Trophoblast cell (in vitro differentiated cells and primary cell): ENCODE measurements at regions not wholly inside any gene's neighbourhood (a gene's known extent, or its start where the extent isn't known, plus 50 kb on each side); places are given as distances from the start of the nearest gene placed in this dataset.

Source experiments
- DNase-seq, 2 donors: peaks; one replicate each; pipeline ENCODE4 v3.0.0-alpha.2; 2016
- H2AFZ ChIP-seq: 2 replicates; pipeline ENCODE4 v1.6.1; 2013; ENCODE audit warnings: low read length, moderate library complexity, mild to moderate bottlenecking; ENCODE audit not compliant: insufficient read depth, poor library complexity
- H2AK5ac ChIP-seq: 2 replicates; pipeline ENCODE4 v1.6.1; 2013; ENCODE audit warnings: mild to moderate bottlenecking, low read length
- H2BK120ac ChIP-seq: 2 replicates; pipeline ENCODE4 v1.6.1; 2013; ENCODE audit warnings: low read length, mild to moderate bottlenecking, moderate library complexity; ENCODE audit not compliant: insufficient read depth, poor library complexity
- H2BK12ac ChIP-seq: 2 replicates; pipeline ENCODE4 v1.6.1; 2013; ENCODE audit warnings: mild to moderate bottlenecking, low read length, moderate library complexity
- H2BK5ac ChIP-seq: 2 replicates; pipeline ENCODE4 v1.6.1; 2013; ENCODE audit warnings: low read length, low read depth, moderate library complexity, mild to moderate bottlenecking; ENCODE audit not compliant: poor library complexity
- H3K14ac ChIP-seq: 2 replicates; pipeline ENCODE4 v1.6.1; 2013; ENCODE audit warnings: mild to moderate bottlenecking, low read length
- H3K18ac ChIP-seq: 2 replicates; pipeline ENCODE4 v1.6.1; 2013; ENCODE audit warnings: mild to moderate bottlenecking, low read length
- H3K23ac ChIP-seq: 2 replicates; pipeline ENCODE4 v1.6.1; 2013; ENCODE audit warnings: low read length
- H3K27ac ChIP-seq: 2 replicates; pipeline ENCODE4 v1.5.1; 2013; ENCODE audit warnings: low read depth, mild to moderate bottlenecking, inconsistent platforms, low read length, moderate library complexity
- H3K27me3 ChIP-seq: 2 replicates; pipeline ENCODE4 v1.6.1; 2013; ENCODE audit warnings: inconsistent platforms, mild to moderate bottlenecking, low read length, moderate library complexity; ENCODE audit not compliant: insufficient read depth
- H3K36me3 ChIP-seq, 2 experiments: 1 replicate in 1 of 2; 2 replicates in 1 of 2; pipeline ENCODE4 v1.6.1; 2013; ENCODE audit warnings: low read length in 2 of 2, mild to moderate bottlenecking in 2 of 2, moderate library complexity in 1 of 2; ENCODE audit not compliant: insufficient read depth in 2 of 2, control insufficient read depth in 1 of 2
- H3K4ac ChIP-seq: 2 replicates; pipeline ENCODE4 v1.6.1; 2013; ENCODE audit warnings: low read depth, mild to moderate bottlenecking, low read length, moderate library complexity
- H3K4me1 ChIP-seq, 2 experiments: 1 replicate in 1 of 2; 2 replicates in 1 of 2; pipeline ENCODE4 v1.6.1; 2013; ENCODE audit warnings: low read length in 2 of 2, mild to moderate bottlenecking in 2 of 2, moderate library complexity in 1 of 2; ENCODE audit not compliant: insufficient read depth in 2 of 2, control insufficient read depth in 1 of 2
- H3K4me2 ChIP-seq: 2 replicates; pipeline ENCODE4 v1.6.1; 2013; ENCODE audit warnings: inconsistent platforms, mild to moderate bottlenecking, low read length, moderate library complexity
- H3K4me3 ChIP-seq: 2 replicates; pipeline ENCODE4 v1.5.1; 2013; ENCODE audit warnings: mild to moderate bottlenecking, low read depth, low read length, inconsistent platforms
- H3K79me1 ChIP-seq: one replicate; pipeline ENCODE4 v1.6.1; 2013; ENCODE audit warnings: low read length
- H3K79me2 ChIP-seq: 2 replicates; pipeline ENCODE4 v1.6.1; 2013; ENCODE audit warnings: low read length, mild to moderate bottlenecking; ENCODE audit not compliant: control insufficient read depth, insufficient read depth, poor library complexity
- H3K9ac ChIP-seq: 2 replicates; pipeline ENCODE4 v1.6.1; 2013; ENCODE audit warnings: mild to moderate bottlenecking, low read length
- H3K9me3 ChIP-seq: 2 replicates; pipeline ENCODE4 v1.6.1; 2013; ENCODE audit warnings: low read depth, mild to moderate bottlenecking, control low read depth, inconsistent platforms, low read length; ENCODE audit not compliant: insufficient read depth
- H4K12ac ChIP-seq: 2 replicates; pipeline ENCODE4 v1.6.1; 2013; ENCODE audit warnings: low read depth, mild to moderate bottlenecking, low read length, moderate library complexity
- H4K8ac ChIP-seq: 2 replicates; pipeline ENCODE4 v1.6.1; 2013; ENCODE audit warnings: low read depth, mild to moderate bottlenecking, low read length, moderate library complexity
- H4K91ac ChIP-seq: one replicate; pipeline ENCODE4 v1.6.1; 2013; ENCODE audit warnings: low read depth, mild to moderate bottlenecking, low read length, moderate library complexity
- WGBS: extraction: QIAGEN DNeasy Blood & Tissue Kit; methylation state at CpG from one replicate; pipeline ENCODE4 v1.1.7; 2013; ENCODE audit warnings: missing lambda C conversion rate; ENCODE audit not compliant: insufficient read length, insufficient coverage; ENCODE audit errors: extremely low coverage; 5-methylcytosine and 5-hydroxymethylcytosine counted together

DNA sequence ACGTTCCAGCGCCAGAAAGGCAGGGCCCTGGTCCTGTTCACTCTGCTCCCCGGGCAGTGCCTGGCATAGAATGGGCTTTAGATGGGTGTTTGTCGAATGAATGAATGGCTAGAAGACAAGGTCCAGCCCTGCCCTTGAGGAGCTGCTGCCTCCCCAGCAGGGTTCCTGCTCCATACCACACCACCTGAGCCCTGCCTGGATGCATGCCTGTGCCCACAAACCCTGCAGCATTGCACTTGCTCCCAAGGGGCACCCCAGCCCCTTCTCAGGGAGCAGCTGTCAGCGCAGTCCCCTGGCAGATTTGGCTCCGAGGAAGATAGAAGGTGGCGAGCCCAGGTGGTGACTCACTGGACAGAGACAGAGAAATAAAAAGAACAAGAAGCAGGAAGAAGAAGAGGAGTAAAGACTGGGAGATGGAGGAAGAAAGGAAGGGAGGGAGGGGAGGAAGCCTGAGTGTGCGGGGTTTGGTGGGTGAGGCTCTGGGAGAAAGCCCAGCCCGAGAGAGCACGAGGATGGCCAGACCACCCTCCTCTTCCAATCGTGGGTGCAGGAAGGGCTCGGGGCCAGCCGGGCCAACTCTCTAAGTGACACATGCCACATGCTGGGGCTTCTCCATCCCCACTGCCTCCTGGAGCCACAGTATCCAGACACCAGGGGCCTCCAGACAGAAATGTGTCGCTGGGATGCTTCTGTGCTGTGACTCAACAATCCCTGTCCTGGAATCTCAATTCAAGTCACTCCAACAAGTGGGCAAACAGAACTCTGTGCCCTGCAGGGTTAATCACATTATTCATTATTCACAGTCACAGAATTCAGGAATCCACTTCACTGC, 1474.3 kb downstream of the BRD1 start:
- Histone ChIP-seq H2AFZ (no peak overlapping the region), H2AK5ac (no peak overlapping the region), H3K9ac (no peak overlapping the region), H3K9me3 (no peaks in the 10 kb centered on the region), H3K36me3 (no peaks in the 10 kb centered on the region), H4K12ac (no peak overlapping the region), H3K4ac (no peak overlapping the region), H4K91ac (no peak overlapping the region), H2BK5ac (no peak overlapping the region), H3K4me2 (no peak overlapping the region), H3K18ac (no peak overlapping the region), H3K79me1 (no peaks in the 10 kb centered on the region), H3K4me1 (no peaks in the 10 kb centered on the region), H3K23ac (no peak overlapping the region), H4K8ac (no peak overlapping the region), H2BK120ac (no peak overlapping the region), H3K27ac (no peak overlapping the region), H2BK12ac (no peak overlapping the region), H3K4me3 (no peak overlapping the region), H3K79me2 (no peaks in the 10 kb centered on the region), H3K14ac (no peak overlapping the region), H3K27me3 (no peaks in the 10 kb centered on the region)
- WGBS: no CpG with 5 or more reads among the region's 14 CpGs
- DNase-seq: no peak

DNA sequence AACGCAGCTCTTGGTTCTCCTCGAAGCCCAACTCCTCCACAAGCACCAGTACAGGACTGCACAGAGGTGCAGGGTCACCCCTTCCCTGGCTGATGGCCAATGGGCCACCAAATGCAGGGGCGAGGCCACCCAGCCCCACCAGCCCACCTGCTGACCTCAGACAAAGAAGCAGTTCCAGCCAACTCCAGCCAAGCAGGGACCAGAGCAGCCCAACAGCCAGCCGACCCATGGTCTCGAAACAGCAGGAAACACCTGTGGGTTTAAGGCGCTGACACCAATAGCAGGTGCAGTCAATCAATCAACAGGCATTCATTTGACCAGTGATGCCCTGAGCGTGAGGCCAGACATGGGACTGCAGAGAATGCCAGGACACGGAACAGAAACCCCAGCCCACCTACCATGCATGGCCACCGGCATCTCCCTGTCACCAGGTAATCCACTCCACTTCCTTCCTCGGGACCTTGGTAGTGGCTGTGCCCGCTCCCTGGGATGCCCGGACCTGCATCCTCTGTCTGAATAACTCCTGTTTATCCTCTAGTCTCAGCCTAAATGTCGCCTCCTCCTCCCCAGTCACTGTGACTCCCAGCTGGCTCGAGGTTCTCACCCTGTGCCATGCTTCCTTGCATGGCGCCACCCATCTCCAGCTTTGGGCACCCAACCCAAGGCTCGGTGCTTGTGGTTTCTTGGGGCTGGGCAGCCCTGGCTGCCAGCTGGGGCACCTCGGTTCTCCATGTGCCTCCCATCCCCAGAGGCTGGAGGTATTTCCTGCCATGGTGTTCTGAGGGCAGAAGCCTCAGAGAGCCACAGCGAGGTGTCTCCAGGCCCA, 1475.4 kb downstream of the BRD1 start:
- no peak overlapping the region for H2AK5ac ChIP-seq
- H3K27ac ChIP-seq: no peak overlapping the region
- no peak overlapping the region for H3K14ac ChIP-seq
- no peak overlapping the region for H4K91ac ChIP-seq
- no peak overlapping the region for H3K23ac ChIP-seq
- H3K4me3 ChIP-seq: peak overlapping the region; percentile 34
- H4K8ac ChIP-seq: no peak overlapping the region
- no peaks in the 10 kb centered on the region for H3K9me3 ChIP-seq
- no peak overlapping the region for H2AFZ ChIP-seq
- H3K4ac ChIP-seq: no peak overlapping the region
- no peak overlapping the region for H2BK120ac ChIP-seq
- no CpG with 5 or more reads among the region's 18 CpGs for WGBS
- no peaks in the 10 kb centered on the region for H3K79me1 ChIP-seq
- no peak overlapping the region for H2BK12ac ChIP-seq
- no peak for DNase-seq
- no peaks in the 10 kb centered on the region for H3K36me3 ChIP-seq
- H3K79me2 ChIP-seq: no peaks in the 10 kb centered on the region
- H3K4me1 ChIP-seq: no peaks in the 10 kb centered on the region
- H3K9ac ChIP-seq: no peak overlapping the region
- no peak overlapping the region for H2BK5ac ChIP-seq
- no peak overlapping the region for H3K18ac ChIP-seq
- no peaks in the 10 kb centered on the region for H3K27me3 ChIP-seq
- no peak overlapping the region for H4K12ac ChIP-seq
- H3K4me2 ChIP-seq: no peak overlapping the region

DNA sequence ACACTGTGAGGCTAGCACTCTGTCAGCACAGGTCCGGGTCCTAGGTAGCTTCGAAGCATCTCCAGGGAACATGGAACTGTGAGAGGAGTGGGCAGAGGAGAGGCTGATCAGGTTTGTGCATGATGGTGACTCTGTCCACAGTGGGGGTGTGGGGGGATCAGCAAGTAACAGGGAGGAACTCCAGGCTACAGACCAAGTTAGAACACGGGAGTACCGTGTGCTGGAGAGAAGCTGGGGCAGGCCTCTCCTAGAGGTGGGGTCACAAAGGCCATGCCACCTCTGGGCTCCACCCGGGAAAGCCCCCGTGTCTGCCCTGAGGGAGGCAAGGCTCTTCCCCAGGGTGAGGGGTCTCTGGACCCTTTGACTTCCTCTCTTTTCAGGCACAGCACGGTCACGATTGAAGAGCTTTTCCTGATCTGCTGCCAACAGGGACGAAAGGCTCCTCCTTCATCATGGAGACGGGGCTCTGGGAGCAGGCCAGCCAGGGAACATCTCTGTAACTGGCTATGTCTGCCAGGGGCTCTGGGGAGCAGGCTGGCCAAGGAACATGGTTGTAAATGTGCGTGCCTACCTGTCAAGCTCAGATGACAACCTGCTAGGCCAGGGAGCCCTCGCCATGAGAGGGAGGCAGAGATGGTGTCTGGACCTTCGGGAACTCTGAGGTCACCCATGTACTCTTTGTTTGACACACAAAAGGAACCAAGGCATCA, 1476.1 kb downstream of the BRD1 start:
- Histone ChIP-seq H2AK5ac (no peak overlapping the region), H3K79me1 (no peaks in the 10 kb centered on the region), H3K36me3 (no peaks in the 10 kb centered on the region), H3K18ac (no peak overlapping the region), H3K79me2 (no peaks in the 10 kb centered on the region), H4K8ac (no peak overlapping the region), H3K23ac (no peak overlapping the region), H2BK12ac (no peak overlapping the region), H3K4ac (no peak overlapping the region), H3K27ac (no peak overlapping the region), H3K9ac (no peak overlapping the region), H4K12ac (no peak overlapping the region), H3K4me3 (no peak overlapping the region), H3K27me3 (no peaks in the 10 kb centered on the region), H2BK120ac (no peak overlapping the region), H2BK5ac (no peak overlapping the region), H2AFZ (no peak overlapping the region), H3K4me1 (no peaks in the 10 kb centered on the region), H3K9me3 (peaks cover 2% of the 10 kb centered on the region), H3K14ac (no peak overlapping the region), H3K4me2 (no peak overlapping the region), H4K91ac (no peak overlapping the region)
- DNase-seq: no peak
- WGBS: no CpG with 5 or more reads among the region's 13 CpGs

DNA sequence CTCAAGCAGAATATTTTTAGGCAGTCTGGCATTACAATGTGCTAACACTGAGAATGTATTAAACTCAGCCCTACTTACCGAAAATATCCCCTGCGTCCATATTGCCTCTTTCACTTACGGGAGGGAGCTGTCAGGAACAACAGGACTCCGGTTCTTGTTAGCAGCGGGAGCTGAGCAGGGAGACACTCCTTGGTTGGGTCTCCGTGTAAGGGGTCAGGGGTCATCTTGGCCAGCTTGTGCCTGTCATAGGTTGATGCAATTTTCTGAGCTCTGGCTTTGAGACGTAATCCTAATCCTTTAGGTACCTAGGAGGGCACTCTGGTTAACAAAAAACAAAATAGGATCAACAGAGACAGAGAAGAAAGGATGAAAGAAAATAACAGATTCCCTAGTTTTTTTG, 1477.2 kb downstream of the BRD1 start:
- Histone ChIP-seq H3K23ac (no peak overlapping the region), H2AK5ac (no peak overlapping the region), H2BK120ac (no peak overlapping the region), H3K36me3 (no peaks in the 10 kb centered on the region), H3K9ac (no peak overlapping the region), H3K4ac (no peak overlapping the region), H3K9me3 (peaks cover 2% of the 10 kb centered on the region), H3K27me3 (no peaks in the 10 kb centered on the region), H3K27ac (no peak overlapping the region), H3K4me3 (no peak overlapping the region), H3K4me1 (no peaks in the 10 kb centered on the region), H2BK5ac (no peak overlapping the region), H2AFZ (no peak overlapping the region), H3K79me1 (no peaks in the 10 kb centered on the region), H2BK12ac (no peak overlapping the region), H3K14ac (no peak overlapping the region), H3K4me2 (no peak overlapping the region), H4K12ac (no peak overlapping the region), H3K79me2 (no peaks in the 10 kb centered on the region), H4K91ac (no peak overlapping the region), H4K8ac (no peak overlapping the region), H3K18ac (no peak overlapping the region)
- no CpG with 5 or more reads among the region's 7 CpGs for WGBS
- DNase-seq: no peak
